ENCODE measurements at regions not wholly inside any gene's neighbourhood (a gene's known extent, or its start where the extent isn't known, plus 50 kb on each side); places are given as distances from the start of the nearest gene placed in this dataset.
"Not testable (repeated sequence)": the region's sequence is repeated elsewhere in the genome, so short reads cannot be mapped to it uniquely, and the experiment has no call there.

- Mint-ChIP-seq H3K36me3 (ENCODE audit: low read depth) (no peaks in the 10 kb centered on the region), H3K27ac (no peak overlapping the region), H3K27me3 (ENCODE audit: insufficient read depth) (no peaks in the 10 kb centered on the region), H3K4me3 (no peak overlapping the region), H3K4me1 (peaks cover 23% of the 10 kb centered on the region), H3K9me3 (no peaks in the 10 kb centered on the region)
- 91% methylated on average over 6 of the region's 6 CpGs; no CpG with 5 or more reads in 1 of the 2 experiments for WGBS, 2 experiments (ENCODE audit: insufficient coverage in 1 of 2, insufficient read length in 1 of 2)
- no peaks in the 10 kb centered on the region for H3K27me3 ChIP-seq (ENCODE audit: control insufficient read depth, insufficient read depth, low read length, poor library complexity, severe bottlenecking)
- peaks cover 4% of the 10 kb centered on the region for H3K4me1 ChIP-seq (ENCODE audit: control insufficient read depth, insufficient read depth, low read length)
- TF ChIP-seq CTCF (conservative IDR thresholded peaks at IDR 0.05), result no peak
- no peak overlapping the region for H3K4me3 ChIP-seq (ENCODE audit: low read length)
- no peak for DNase-seq
- no peak overlapping the region for H3K9ac ChIP-seq (ENCODE audit: extremely low read depth, low read length, poor library complexity, severe bottlenecking)
- H3K9me3 ChIP-seq (ENCODE audit: control insufficient read depth, low read length), result no peaks in the 10 kb centered on the region
- no peak overlapping the region for H3K27ac ChIP-seq (ENCODE audit: low read depth, low read length)
- H3K36me3 ChIP-seq (ENCODE audit: control insufficient read depth, insufficient read depth, low read length), result no peaks in the 10 kb centered on the region
Observed at GRCh38 chrX:96551322-96551872, 133.2 kb upstream of the DIAPH2 start.

GRCh38 chrX:96556886-96557285 lies 127.8 kb upstream of the DIAPH2 start:
- H3K4me1 ChIP-seq (ENCODE audit: control insufficient read depth, insufficient read depth, low read length), result peaks cover 4% of the 10 kb centered on the region
- no peaks in the 10 kb centered on the region for H3K36me3 ChIP-seq (ENCODE audit: control insufficient read depth, insufficient read depth, low read length)
- no peak for DNase-seq
- Mint-ChIP-seq H3K4me3 (no peak overlapping the region), H3K36me3 (ENCODE audit: low read depth) (no peaks in the 10 kb centered on the region), H3K4me1 (peaks cover 10% of the 10 kb centered on the region), H3K27me3 (ENCODE audit: insufficient read depth) (no peaks in the 10 kb centered on the region), H3K27ac (peak overlapping the region; percentile 55), H3K9me3 (no peaks in the 10 kb centered on the region)
- no peaks in the 10 kb centered on the region for H3K27me3 ChIP-seq (ENCODE audit: control insufficient read depth, insufficient read depth, low read length, poor library complexity, severe bottlenecking)
- TF ChIP-seq CTCF (conservative IDR thresholded peaks at IDR 0.05), result no peak
- H3K9me3 ChIP-seq (ENCODE audit: control insufficient read depth, low read length), result no peaks in the 10 kb centered on the region
- no peak overlapping the region for H3K27ac ChIP-seq (ENCODE audit: low read depth, low read length)
- WGBS, 2 experiments (ENCODE audit: insufficient coverage in 1 of 2, insufficient read length in 1 of 2), result 46% methylated on average over 2 of the region's 2 CpGs; no CpG with 5 or more reads in 1 of the 2 experiments
- no peak overlapping the region for H3K9ac ChIP-seq (ENCODE audit: extremely low read depth, low read length, poor library complexity, severe bottlenecking)
- H3K4me3 ChIP-seq (ENCODE audit: low read length), result no peak overlapping the region

- H3K27me3 Mint-ChIP-seq (ENCODE audit: insufficient read depth); H3K27me3 ChIP-seq (ENCODE audit: control insufficient read depth, insufficient read depth, low read length, poor library complexity, severe bottlenecking); H3K27ac ChIP-seq (ENCODE audit: low read depth, low read length); DNase-seq; H3K36me3 ChIP-seq (ENCODE audit: control insufficient read depth, insufficient read depth, low read length); H3K4me1 ChIP-seq (ENCODE audit: control insufficient read depth, insufficient read depth, low read length); H3K27ac Mint-ChIP-seq; H3K9ac ChIP-seq (ENCODE audit: extremely low read depth, low read length, poor library complexity, severe bottlenecking); H3K4me3 Mint-ChIP-seq; H3K36me3 Mint-ChIP-seq (ENCODE audit: low read depth); H3K4me1 Mint-ChIP-seq; H3K9me3 Mint-ChIP-seq; H3K4me3 ChIP-seq (ENCODE audit: low read length); H3K9me3 ChIP-seq (ENCODE audit: control insufficient read depth, low read length): not testable (repeated sequence)
- 89% methylated on average over 3 of the region's 5 CpGs; no CpG with 5 or more reads in 1 of the 2 experiments for WGBS, 2 experiments (ENCODE audit: insufficient coverage in 1 of 2, insufficient read length in 1 of 2)
Observed at GRCh38 chrX:96561129-96561528, 123.5 kb upstream of the DIAPH2 start.

- H3K27me3 Mint-ChIP-seq (ENCODE audit: insufficient read depth), result no peaks in the 10 kb centered on the region
- no peak overlapping the region for H3K9ac ChIP-seq (ENCODE audit: extremely low read depth, low read length, poor library complexity, severe bottlenecking)
- WGBS, 2 experiments (ENCODE audit: insufficient coverage in 1 of 2, insufficient read length in 1 of 2), result no CpG with 5 or more reads among the region's 1 CpG
- no peaks in the 10 kb centered on the region for H3K36me3 ChIP-seq (ENCODE audit: control insufficient read depth, insufficient read depth, low read length)
- peaks cover 5% of the 10 kb centered on the region for H3K4me1 Mint-ChIP-seq
- no peaks in the 10 kb centered on the region for H3K27me3 ChIP-seq (ENCODE audit: control insufficient read depth, insufficient read depth, low read length, poor library complexity, severe bottlenecking)
- H3K4me1 ChIP-seq (ENCODE audit: control insufficient read depth, insufficient read depth, low read length), result no peaks in the 10 kb centered on the region
- TF ChIP-seq CTCF (conservative IDR thresholded peaks at IDR 0.05), result no peak
- no peak overlapping the region for H3K27ac ChIP-seq (ENCODE audit: low read depth, low read length)
- no peak overlapping the region for H3K4me3 Mint-ChIP-seq
- no peaks in the 10 kb centered on the region for H3K36me3 Mint-ChIP-seq (ENCODE audit: low read depth)
- no peaks in the 10 kb centered on the region for H3K9me3 Mint-ChIP-seq
- no peak overlapping the region for H3K4me3 ChIP-seq (ENCODE audit: low read length)
- no peaks in the 10 kb centered on the region for H3K9me3 ChIP-seq (ENCODE audit: control insufficient read depth, low read length)
- no peak overlapping the region for H3K27ac Mint-ChIP-seq
- DNase-seq, result no peak
Observed at GRCh38 chrX:96563646-96564045, 121.0 kb upstream of the DIAPH2 start.

All from endodermal cell (in vitro differentiated cells).